Subcutaneous abdominal adipose tissue (tissue), 5 donors: ENCODE measurements at regions not wholly inside any gene's neighbourhood (a gene's known extent, or its start where the extent isn't known, plus 50 kb on each side); places are given as distances from the start of the nearest gene placed in this dataset.
"Not testable (repeated sequence)": the region's sequence is repeated elsewhere in the genome, so short reads cannot be mapped to it uniquely, and the experiment has no call there.

Experiments used
- H3K27ac ChIP-seq: one replicate; pipeline ENCODE4 v1.7.0; 2013; ENCODE audit warnings: low read depth, mild to moderate bottlenecking, inconsistent platforms, low read length, moderate library complexity
- H3K27me3 ChIP-seq, 5 donors: one replicate each; pipeline ENCODE4 v1.7.0; 2013; ENCODE audit warnings: low read length in 5 of 5, inconsistent platforms in 1 of 5; ENCODE audit not compliant: control insufficient read depth in 5 of 5, insufficient read depth in 4 of 5
- H3K36me3 ChIP-seq, 5 donors: one replicate each; pipeline ENCODE4 v1.7.0; 2013; ENCODE audit warnings: low read length in 5 of 5; ENCODE audit not compliant: control insufficient read depth in 5 of 5, insufficient read depth in 5 of 5
- H3K4me1 ChIP-seq, 5 donors: one replicate each; pipeline ENCODE4 v1.7.0; 2013; ENCODE audit warnings: low read length in 5 of 5, mild to moderate bottlenecking in 3 of 5, moderate library complexity in 1 of 5; ENCODE audit not compliant: control insufficient read depth in 5 of 5, insufficient read depth in 5 of 5
- H3K4me3 ChIP-seq, 5 donors: one replicate each; pipeline ENCODE4 v1.7.0; 2013; ENCODE audit warnings: low read length in 5 of 5, low read depth in 1 of 5
- H3K9ac ChIP-seq, 5 donors: one replicate each; pipeline ENCODE4 v1.7.0; 2013; ENCODE audit warnings: low read length in 5 of 5, mild to moderate bottlenecking in 4 of 5, moderate library complexity in 3 of 5
- H3K9me3 ChIP-seq, 5 donors: one replicate each; pipeline ENCODE4 v1.7.0; 2013; ENCODE audit warnings: low read length in 5 of 5; ENCODE audit not compliant: control insufficient read depth in 5 of 5
- donor health status: healthy.
- donor health status: healthy.
- donor health status: healthy.
- donor health status: healthy.
- donor health status: healthy.

DNA sequence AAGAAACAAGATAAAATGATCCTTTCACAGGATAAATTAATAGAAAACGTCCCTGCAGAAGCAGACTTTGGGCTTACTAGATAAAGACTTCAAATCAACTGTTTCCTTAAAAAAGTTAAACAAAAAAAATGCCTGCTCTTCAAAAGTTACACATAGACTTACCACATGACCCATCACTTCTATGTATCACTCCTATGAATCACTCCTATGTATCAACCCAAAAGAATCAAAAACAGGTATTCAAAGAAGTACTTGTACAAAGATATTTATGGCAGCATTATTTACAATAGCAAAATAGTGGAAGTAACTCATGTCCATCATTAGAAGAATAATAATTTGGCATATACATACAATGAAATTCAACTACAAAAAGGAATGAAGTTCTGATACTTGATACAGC is 56.3 kb upstream of the PRDM9 start:
- no peaks in the 10 kb centered on the region for H3K36me3 ChIP-seq
- no peak overlapping the region for H3K27ac ChIP-seq
- H3K4me1 ChIP-seq, result peaks cover 0 to 6% (median 0%) of the 10 kb centered on the region in 5 donors
- H3K9me3 ChIP-seq, result no peaks in the 10 kb centered on the region
- no peak overlapping the region for H3K4me3 ChIP-seq
- H3K9ac ChIP-seq, result no peak overlapping the region
- no peaks in the 10 kb centered on the region for H3K27me3 ChIP-seq

DNA sequence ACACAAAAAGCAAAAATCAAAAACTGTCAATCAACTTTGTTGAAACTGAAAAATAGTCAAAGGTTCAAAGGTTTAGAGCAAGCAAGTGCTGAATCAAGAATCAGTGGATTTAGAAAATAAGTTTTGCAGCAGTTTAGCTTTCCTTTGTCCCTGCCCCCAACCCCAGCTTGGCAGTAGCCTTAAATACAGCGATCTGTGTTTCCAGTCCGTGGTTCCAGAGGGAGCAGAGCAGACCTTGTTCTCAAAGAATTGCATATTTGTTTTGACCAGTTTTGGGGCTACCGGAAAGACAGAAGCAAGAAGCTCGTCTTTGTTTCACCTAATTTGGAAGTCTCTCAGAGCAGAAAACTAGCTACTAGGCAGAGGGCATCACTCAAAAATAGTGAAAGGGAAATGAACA is 57.2 kb upstream of the PRDM9 start:
- Histone ChIP-seq H3K4me3 (peak overlapping the region in 1 of 5 donors; percentile 8), H3K9ac (no peak overlapping the region), H3K36me3 (no peaks in the 10 kb centered on the region), H3K4me1 (peaks cover 0 to 12% (median 3%) of the 10 kb centered on the region in 5 donors), H3K27ac (no peak overlapping the region), H3K9me3 (no peaks in the 10 kb centered on the region), H3K27me3 (no peaks in the 10 kb centered on the region)

DNA sequence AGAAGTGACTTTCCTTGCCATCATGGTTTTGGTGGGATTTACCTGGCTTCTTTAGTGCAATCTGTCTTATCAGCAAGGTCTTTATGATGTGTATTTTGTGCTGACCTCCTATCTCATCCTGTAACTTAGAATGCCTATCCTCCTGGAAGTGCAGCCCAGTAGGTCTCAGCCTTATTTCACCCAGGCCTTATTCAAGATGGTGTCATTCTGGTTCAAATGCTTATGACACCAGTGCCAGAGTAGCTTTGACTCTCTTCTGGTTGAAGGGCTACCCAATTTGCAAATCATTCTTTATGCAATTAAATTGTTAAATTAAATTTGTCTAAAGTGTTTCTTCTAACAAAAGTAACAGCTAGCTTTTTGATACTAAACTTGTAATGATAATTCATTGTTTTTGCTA is 58.8 kb upstream of the PRDM9 start:
- no peak overlapping the region for H3K9ac ChIP-seq
- peaks cover 0 to 12% (median 3%) of the 10 kb centered on the region in 5 donors for H3K4me1 ChIP-seq
- no peaks in the 10 kb centered on the region for H3K9me3 ChIP-seq
- no peak overlapping the region for H3K27ac ChIP-seq
- H3K36me3 ChIP-seq, result no peaks in the 10 kb centered on the region
- no peaks in the 10 kb centered on the region for H3K27me3 ChIP-seq
- H3K4me3 ChIP-seq, result no peak overlapping the region

DNA sequence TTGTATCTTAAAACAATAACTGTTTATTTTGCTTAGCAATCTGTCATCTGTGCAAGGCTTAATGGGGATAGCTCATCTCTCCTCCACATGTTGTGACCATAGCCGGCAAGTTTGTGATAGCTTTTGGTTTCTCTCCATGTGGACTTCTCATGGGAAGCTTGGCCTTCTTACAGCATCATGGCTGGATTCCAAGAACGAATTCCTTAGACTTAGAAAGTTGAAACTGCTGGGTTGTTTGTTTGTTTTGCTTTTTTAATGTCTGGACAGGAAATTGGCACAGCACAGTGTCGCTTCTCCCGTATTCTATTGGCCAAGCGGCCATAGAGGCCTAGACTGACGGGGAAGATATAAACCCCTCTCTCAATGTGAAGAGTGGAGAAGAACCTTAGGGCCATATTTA is 61.0 kb upstream of the PRDM9 start:
- no peaks in the 10 kb centered on the region for H3K27me3 ChIP-seq
- H3K4me3 ChIP-seq, result peak overlapping the region in 1 of 5 donors; percentile 12
- H3K9ac ChIP-seq, result no peak overlapping the region
- no peak overlapping the region for H3K27ac ChIP-seq
- no peaks in the 10 kb centered on the region for H3K36me3 ChIP-seq
- H3K4me1 ChIP-seq, result peaks cover 0 to 12% (median 3%) of the 10 kb centered on the region in 5 donors
- H3K9me3 ChIP-seq, result no peaks in the 10 kb centered on the region

DNA sequence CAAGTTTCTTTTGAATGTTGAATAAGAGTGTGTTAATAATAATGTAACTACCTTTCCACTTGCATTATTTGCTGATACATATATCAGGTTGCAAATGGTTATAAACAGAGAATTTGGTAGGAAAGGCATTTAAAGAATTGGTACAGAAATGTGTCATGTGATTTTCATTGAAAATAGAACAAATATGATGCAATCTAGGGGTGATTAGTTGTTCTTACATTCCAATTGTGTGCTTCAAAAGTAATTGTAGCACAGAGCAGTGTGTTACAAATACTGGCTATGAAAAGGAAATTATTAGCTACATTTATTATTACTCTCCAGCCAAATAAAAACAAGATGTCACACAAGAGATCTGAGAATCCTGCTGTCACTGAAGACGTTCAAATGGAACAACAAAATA is 61.8 kb upstream of the PRDM9 start:
- Histone ChIP-seq H3K9ac (no peak overlapping the region), H3K27me3 (no peaks in the 10 kb centered on the region), H3K36me3 (no peaks in the 10 kb centered on the region), H3K27ac (no peak overlapping the region), H3K4me3 (no peak overlapping the region), H3K9me3 (no peaks in the 10 kb centered on the region), H3K4me1 (peaks cover 0 to 12% (median 3%) of the 10 kb centered on the region in 5 donors)

DNA sequence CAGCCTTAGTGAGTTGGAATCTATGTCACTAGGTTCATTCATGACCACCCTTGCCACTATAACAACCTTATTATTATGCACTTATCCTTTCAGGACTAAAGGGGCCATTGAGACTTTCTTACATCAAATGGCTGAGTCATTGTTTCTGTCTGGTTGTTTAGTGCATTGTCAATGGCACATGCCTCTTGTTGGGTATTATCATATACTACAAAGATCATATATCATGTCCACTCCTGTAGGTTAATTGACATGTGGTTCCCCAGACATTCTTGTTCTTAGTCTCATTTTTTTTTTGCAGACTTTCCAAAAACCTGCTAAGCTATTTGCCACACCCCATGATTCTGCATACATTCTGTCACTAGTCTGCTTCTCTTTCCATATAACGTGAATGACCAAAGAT is 66.7 kb upstream of the PRDM9 start:
- Histone ChIP-seq H3K9ac (no peak overlapping the region), H3K27ac (no peak overlapping the region), H3K36me3 (no peaks in the 10 kb centered on the region), H3K4me1 (peaks cover 0 to 3% (median 2%) of the 10 kb centered on the region in 5 donors), H3K4me3 (no peak overlapping the region), H3K27me3 (no peaks in the 10 kb centered on the region), H3K9me3 (no peaks in the 10 kb centered on the region)

DNA sequence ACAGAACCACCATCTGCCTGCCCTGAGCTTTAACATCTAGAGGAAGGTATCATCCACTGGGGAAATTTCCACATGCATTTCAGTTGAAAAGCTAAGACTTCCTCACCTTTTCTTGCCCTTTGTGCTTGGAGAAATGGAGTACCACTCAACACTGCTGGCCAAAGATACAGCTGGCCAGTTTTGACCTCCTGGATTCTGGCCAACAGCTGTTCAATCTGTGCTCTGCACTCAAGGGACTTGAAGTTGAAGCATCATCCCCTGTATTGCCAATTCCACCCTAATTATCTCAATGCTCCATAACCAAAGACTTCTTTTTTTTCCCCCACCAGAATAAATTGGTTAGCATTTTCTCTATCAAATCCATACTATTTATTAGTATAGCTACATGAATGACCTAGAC is 70.4 kb upstream of the PRDM9 start:
- H3K27me3 ChIP-seq, result no peaks in the 10 kb centered on the region
- peaks cover 0 to 5% (median 0%) of the 10 kb centered on the region in 5 donors for H3K9me3 ChIP-seq
- H3K9ac ChIP-seq, result no peak overlapping the region
- H3K36me3 ChIP-seq, result no peaks in the 10 kb centered on the region
- H3K4me3 ChIP-seq, result no peak overlapping the region
- no peak overlapping the region for H3K27ac ChIP-seq
- H3K4me1 ChIP-seq, result no peaks in the 10 kb centered on the region

DNA sequence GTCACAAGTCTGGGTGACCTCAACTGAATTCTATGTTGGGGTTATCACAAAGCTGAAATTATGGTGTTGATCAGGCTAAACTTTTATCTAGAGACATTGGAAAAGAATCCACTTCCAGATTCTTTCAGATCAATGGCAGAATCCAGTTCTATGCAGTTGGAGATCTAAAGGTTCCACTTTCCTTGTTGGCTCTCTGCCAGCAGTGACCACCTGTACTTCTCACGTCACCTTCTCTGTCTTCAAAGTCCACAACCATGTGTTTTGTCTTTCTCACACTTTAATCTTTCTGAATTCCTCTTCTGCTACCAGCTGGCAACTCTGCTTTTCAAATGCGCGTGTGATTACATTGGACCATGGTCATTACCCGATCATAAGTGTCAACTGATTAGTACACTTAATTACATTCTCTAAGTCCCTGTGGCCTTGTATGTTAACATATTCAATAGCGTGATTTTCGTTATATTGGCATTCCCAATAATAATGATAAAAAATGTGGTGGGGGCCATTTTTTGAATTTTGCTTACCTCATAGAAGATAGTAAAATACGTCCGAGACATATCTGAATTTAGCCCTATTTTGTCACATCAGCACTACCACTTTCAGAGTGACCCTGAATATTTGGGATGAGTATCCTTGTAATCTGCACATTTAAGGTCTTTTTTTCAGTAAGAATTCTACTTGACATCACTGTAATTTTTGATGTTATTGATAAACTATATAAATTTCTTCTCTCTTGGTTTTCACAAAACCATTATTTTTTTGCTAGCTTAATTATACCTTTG is 73.7 kb upstream of the PRDM9 start:
- Histone ChIP-seq H3K9me3 (peaks cover 0 to 5% (median 0%) of the 10 kb centered on the region in 5 donors), H3K27me3 (no peaks in the 10 kb centered on the region), H3K36me3 (no peaks in the 10 kb centered on the region), H3K4me1 (no peaks in the 10 kb centered on the region), H3K27ac (no peak overlapping the region), H3K9ac (no peak overlapping the region), H3K4me3 (no peak overlapping the region)

DNA sequence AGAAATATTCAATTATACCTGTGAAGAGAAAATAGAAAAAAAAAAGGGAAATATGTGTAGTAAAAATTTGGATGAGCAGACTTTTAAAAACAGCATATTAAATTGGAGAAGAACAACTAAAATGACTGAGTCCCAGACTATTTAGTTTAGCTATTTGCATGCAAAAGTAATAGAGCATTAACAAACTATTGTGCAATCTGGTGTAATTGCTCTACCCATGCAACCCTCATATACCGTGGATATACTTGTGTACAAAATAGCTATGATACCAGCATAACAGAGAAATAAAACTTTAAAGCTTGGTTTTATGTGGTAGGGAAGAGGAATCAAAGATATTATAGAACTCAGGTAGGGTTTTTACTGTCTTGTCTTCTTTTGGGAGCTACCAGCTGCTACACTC is 78.7 kb upstream of the PRDM9 start:
- no peak overlapping the region for H3K27ac ChIP-seq
- H3K27me3 ChIP-seq, result no peaks in the 10 kb centered on the region
- no peaks in the 10 kb centered on the region for H3K36me3 ChIP-seq
- peaks cover 0 to 9% (median 3%) of the 10 kb centered on the region in 5 donors for H3K9me3 ChIP-seq
- H3K4me3 ChIP-seq, result no peak overlapping the region
- no peak overlapping the region for H3K9ac ChIP-seq
- H3K4me1 ChIP-seq, result no peaks in the 10 kb centered on the region

DNA sequence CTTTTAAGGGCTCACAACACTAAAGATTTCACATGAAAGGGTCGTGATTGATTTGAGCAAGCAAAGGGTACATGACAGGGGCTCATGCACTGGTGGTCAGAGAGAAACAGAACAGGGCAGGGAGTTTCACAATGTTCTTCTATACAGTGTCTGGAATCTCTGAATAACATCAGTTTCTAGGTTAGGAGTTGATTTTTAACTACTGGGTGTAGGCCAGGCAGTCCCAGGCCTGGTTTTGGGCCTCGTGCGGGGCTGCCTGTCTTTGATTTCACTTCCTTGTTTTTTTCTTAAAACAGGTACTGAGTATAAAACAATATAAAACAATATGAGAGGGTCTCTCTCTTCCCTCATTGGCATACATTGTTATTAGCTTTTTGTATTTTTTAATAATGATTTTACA is 87.2 kb upstream of the PRDM9 start:
- H3K9ac ChIP-seq, H3K27me3 ChIP-seq, H3K9me3 ChIP-seq: not testable (repeated sequence)

More for the DNA sequence above, 87.2 kb upstream of the PRDM9 start:
- not testable (repeated sequence) for H3K4me1 ChIP-seq, H3K36me3 ChIP-seq, H3K4me3 ChIP-seq, H3K27ac ChIP-seq
